ENCODE measurements at regions not wholly inside any gene's neighbourhood (a gene's known extent, or its start where the extent isn't known, plus 50 kb on each side); places are given as distances from the start of the nearest gene placed in this dataset.
"Not testable (repeated sequence)": the region's sequence is repeated elsewhere in the genome, so short reads cannot be mapped to it uniquely, and the experiment has no call there.

DNA sequence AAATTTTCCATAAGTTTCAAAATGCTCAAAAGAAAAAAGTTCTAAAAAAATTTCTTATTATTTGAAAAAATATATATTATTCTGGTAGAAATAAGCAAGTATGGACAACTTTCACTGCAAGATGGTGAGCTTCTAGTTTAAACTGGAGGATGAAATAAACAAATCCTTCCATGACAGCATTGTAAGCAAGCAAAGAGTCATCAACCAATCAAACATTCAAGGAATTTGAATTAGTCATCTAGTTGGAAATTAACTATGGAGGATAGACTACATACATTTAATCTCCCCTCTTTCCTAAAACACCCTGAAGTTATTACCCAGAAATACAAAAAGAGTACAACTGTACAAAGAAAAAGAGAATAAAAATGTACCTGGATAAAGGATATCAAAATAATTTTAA, 51.0 kb upstream of the IRX5 start:
- DNase-seq, result no peak
- Histone ChIP-seq H3K4me3 (no peak overlapping the region), H3K4me1 (ENCODE audit: insufficient read depth) (no peaks in the 10 kb centered on the region), H3K27me3 (no peaks in the 10 kb centered on the region), H3K9me3 (peaks cover 0 to 4% of the 10 kb centered on the region in 2 donors), H3K27ac (no peak overlapping the region), H3K36me3 (no peaks in the 10 kb centered on the region)
- intact Hi-C loops (cut with DNase I), result no loop called here
- TF ChIP-seq, protein P1, sequence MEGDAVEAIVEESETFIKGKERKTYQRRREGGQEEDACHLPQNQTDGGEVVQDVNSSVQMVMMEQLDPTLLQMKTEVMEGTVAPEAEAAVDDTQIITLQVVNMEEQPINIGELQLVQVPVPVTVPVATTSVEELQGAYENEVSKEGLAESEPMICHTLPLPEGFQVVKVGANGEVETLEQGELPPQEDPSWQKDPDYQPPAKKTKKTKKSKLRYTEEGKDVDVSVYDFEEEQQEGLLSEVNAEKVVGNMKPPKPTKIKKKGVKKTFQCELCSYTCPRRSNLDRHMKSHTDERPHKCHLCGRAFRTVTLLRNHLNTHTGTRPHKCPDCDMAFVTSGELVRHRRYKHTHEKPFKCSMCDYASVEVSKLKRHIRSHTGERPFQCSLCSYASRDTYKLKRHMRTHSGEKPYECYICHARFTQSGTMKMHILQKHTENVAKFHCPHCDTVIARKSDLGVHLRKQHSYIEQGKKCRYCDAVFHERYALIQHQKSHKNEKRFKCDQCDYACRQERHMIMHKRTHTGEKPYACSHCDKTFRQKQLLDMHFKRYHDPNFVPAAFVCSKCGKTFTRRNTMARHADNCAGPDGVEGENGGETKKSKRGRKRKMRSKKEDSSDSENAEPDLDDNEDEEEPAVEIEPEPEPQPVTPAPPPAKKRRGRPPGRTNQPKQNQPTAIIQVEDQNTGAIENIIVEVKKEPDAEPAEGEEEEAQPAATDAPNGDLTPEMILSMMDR (IDR thresholded peaks at IDR 0.05), result no peak
- no peak for TF ChIP-seq EP300 (IDR thresholded peaks at IDR 0.05)
- TF ChIP-seq POLR2A (IDR thresholded peaks at IDR 0.05), result no peak

DNA sequence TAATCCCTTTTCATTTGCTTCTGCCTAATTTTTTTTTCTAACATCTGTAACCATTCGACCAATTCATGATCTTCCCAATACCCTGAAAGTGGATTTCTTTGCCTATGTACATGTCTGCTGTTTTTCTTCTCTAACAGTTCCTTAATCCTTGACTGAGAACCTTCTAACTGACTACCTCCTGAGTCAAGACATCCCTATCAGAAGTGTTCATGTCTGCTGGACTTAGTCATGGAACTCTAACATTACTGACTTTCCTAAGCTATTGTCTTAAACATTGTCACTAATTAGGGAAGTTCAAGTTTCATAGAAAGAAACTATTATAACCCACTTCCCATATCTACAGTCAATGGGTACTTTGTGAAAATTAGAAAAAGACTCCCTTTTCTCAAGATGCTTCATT, 52.4 kb upstream of the IRX5 start:
- H3K27ac ChIP-seq, result no peak overlapping the region
- no peak for TF ChIP-seq POLR2A (IDR thresholded peaks at IDR 0.05)
- TF ChIP-seq, protein P1 (IDR thresholded peaks at IDR 0.05), result no peak
- no peak for TF ChIP-seq EP300 (IDR thresholded peaks at IDR 0.05)
- 66 to 77% (median 72%) methylated on average over 1 of the region's 1 CpG for WGBS, 3 donors
- no peak overlapping the region for H3K4me3 ChIP-seq
- no peaks in the 10 kb centered on the region for H3K27me3 ChIP-seq
- DNase-seq, result no peak
- H3K4me1 ChIP-seq (ENCODE audit: insufficient read depth), result no peaks in the 10 kb centered on the region
- intact Hi-C loops (cut with DNase I), result no loop called here
- H3K36me3 ChIP-seq, result no peaks in the 10 kb centered on the region
- peaks cover 0 to 4% of the 10 kb centered on the region in 2 donors for H3K9me3 ChIP-seq

DNA sequence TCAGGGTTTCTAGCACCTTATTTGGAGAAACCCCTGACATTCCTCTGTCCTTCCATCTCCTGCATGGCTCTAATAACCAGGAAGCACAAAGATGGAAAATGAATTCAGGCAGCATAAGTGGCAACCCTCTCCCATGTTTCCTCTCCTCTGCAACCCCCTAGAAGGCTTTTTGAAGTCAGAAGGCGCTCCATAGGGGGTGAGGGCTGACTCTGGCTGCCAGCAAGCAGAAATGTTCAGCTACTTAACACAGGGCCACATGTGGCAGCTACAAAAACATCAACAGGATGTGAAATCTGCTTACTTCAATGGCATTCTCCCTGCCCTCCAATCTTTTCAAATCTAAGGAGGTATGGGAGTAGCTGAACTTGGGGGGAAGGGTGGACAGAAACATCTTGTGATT, 55.2 kb upstream of the IRX5 start:
- no peaks in the 10 kb centered on the region for H3K36me3 ChIP-seq
- intact Hi-C loops (cut with DNase I), result no loop called here
- H3K9me3 ChIP-seq, result peaks cover 0 to 4% of the 10 kb centered on the region in 2 donors
- WGBS, 3 donors, result 59 to 71% (median 68%) methylated on average over 1 of the region's 1 CpG
- no peak for DNase-seq
- H3K27me3 ChIP-seq, result no peaks in the 10 kb centered on the region
- H3K27ac ChIP-seq, result no peak overlapping the region
- no peak overlapping the region for H3K4me3 ChIP-seq
- no peaks in the 10 kb centered on the region for H3K4me1 ChIP-seq (ENCODE audit: insufficient read depth)
- TF ChIP-seq, protein P1 (IDR thresholded peaks at IDR 0.05), result no peak
- TF ChIP-seq EP300 (IDR thresholded peaks at IDR 0.05), result no peak
- no peak for TF ChIP-seq POLR2A (IDR thresholded peaks at IDR 0.05)

DNA sequence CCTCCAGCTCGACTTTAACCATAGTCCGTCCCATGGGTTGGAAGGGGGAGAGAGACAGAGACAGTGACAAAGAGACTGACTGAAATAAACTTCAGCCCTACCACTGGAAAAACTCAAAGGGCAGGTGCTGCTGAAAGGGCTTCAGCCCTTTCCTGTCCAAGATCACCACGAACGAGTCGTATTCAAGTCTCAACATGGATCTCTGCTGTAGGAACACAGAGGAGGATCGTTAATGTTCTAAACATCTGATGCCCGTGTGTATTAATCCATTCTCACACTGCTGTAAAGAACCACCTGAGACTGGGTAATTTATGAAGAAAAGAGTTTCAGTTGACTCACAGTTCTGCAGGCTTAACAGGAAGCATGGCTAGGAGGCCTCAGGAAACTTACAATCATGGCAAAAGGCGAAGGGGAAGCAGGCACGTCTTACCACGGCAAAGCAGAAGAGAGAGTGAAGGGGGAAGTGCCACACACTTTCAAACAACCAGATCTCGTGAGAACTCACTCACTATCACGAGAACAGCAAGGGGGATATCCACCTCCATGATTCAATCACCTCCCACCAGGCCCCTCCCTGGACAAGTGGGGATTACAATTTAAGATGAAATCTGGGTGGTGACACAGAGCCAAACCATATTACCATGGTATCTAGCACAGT, 56.8 kb upstream of the IRX5 start:
- H3K9me3 ChIP-seq; H3K36me3 ChIP-seq; H3K27ac ChIP-seq; H3K4me3 ChIP-seq; DNase-seq; H3K27me3 ChIP-seq; H3K4me1 ChIP-seq (ENCODE audit: insufficient read depth); intact Hi-C loops (cut with DNase I): not testable (repeated sequence)
- 79 to 81% (median 80%) methylated on average over 12 of the region's 12 CpGs for WGBS, 3 donors

DNA sequence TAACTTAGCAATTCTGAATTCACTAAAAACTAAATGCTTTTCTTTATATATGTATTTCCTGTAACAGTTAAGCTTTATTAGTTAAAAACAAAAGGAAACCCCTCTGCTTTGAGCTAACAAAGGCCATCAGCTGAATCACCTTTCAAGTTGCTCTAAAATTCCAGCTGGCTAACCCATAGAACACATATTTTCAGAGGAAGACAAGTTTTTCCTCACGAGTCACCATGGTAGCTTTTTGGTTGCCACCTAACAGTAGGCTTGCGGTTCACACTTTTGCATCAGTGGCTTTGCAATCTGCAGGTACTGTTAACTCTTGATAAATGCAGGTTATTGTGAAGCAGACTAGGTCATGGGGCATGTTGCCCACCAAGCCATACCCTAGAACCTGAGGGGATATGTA, 57.6 kb upstream of the IRX5 start:
- no peaks in the 10 kb centered on the region for H3K9me3 ChIP-seq
- DNase-seq, result no peak
- no peaks in the 10 kb centered on the region for H3K27me3 ChIP-seq
- H3K4me1 ChIP-seq (ENCODE audit: insufficient read depth), result no peaks in the 10 kb centered on the region
- H3K4me3 ChIP-seq, result no peak overlapping the region
- 66 to 84% (median 81%) methylated on average over 2 of the region's 2 CpGs for WGBS, 3 donors
- no peaks in the 10 kb centered on the region for H3K36me3 ChIP-seq
- intact Hi-C loops (cut with DNase I), result no loop called here
- H3K27ac ChIP-seq, result no peak overlapping the region
- TF ChIP-seq, protein P1 (IDR thresholded peaks at IDR 0.05), result no peak
- TF ChIP-seq POLR2A (IDR thresholded peaks at IDR 0.05) (no peak), EP300 (IDR thresholded peaks at IDR 0.05) (no peak)

Data from ovary (tissue), 7 donors.